A172 (cell line): ENCODE measurements at regions not wholly inside any gene's neighbourhood (a gene's known extent, or its start where the extent isn't known, plus 50 kb on each side); places are given as distances from the start of the nearest gene placed in this dataset.

ENCODE experiments used
- DNase-seq: peaks from one replicate; pipeline ENCODE4 v3.0.0-alpha.2; 2015; ENCODE audit warnings: low spot score

DNA sequence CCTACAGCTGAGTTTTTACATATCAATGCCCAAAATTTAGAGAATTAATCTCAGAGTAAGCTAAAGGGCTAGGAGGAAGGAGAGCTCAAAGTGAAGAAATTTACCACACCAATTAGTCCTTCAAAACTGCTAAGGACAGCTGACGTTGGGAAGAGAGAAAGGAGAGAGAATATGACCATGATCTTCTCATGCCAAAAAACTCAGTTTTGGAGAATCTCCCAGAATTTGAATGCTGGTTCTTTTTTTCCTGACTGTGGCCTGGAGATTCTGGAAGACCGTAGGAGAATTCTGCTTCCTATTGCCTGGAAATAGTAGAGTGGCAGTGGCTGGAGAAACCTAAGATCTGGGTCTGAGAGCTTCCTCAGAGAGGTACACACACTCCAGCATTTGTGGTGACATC is 834.4 kb upstream of the SLIT2 start:
- no peak for DNase-seq

DNA sequence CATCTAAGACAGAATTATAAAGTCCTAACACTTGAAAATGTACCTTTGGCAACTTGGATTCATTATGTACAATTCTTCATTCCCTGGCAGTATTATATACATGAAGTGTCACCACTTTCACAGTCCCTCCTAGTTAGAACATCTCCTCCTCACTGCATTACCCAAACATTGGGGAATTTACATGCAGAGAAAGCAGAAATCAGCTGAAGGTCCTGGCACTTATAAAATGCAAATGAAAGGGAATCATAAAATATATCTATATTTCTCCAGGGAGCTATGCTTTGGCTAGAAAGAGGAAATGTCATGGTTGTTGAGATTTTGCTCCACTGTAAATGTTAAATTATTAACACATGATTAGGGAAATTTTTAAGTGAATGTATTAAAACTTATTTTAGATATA is 835.6 kb upstream of the SLIT2 start:
- DNase-seq: no peak

DNA sequence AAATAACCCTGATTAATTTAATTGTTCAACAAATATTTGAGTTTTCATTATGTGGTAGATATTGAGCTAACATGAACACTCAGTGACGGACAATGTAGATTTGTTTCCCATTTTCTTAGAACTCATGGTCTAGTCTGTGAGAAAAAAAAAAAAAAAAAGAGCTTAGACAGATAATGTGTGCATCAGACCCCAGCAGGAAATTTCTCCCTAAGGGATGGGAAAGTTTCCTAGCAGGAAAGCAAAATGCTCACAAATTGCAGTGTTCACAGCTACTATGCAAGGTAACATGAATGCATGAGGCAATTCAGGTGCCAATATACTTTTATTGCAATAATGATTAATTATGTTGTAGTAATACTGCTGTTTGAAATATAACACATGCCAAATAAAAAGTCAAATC is 843.2 kb upstream of the SLIT2 start:
- DNase-seq: no peak

DNA sequence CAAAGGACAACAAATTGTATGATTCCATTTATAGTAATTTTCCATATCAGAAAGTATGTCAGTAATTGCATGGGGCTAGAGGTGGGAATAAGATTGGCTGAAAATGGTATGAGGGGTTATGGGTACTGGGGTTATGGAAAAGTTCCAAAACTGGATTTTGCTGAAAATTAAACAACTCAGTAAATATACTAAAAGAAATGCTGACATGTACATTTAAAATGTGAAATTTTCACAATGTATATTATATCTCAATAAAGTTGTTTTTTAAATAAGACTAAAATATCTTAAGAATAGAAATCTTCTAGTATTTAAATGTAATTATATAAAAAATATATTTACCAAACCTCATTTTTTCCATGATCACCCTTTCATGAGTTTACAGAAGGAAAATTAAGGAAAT is 844.9 kb upstream of the SLIT2 start:
- DNase-seq: no peak

DNA sequence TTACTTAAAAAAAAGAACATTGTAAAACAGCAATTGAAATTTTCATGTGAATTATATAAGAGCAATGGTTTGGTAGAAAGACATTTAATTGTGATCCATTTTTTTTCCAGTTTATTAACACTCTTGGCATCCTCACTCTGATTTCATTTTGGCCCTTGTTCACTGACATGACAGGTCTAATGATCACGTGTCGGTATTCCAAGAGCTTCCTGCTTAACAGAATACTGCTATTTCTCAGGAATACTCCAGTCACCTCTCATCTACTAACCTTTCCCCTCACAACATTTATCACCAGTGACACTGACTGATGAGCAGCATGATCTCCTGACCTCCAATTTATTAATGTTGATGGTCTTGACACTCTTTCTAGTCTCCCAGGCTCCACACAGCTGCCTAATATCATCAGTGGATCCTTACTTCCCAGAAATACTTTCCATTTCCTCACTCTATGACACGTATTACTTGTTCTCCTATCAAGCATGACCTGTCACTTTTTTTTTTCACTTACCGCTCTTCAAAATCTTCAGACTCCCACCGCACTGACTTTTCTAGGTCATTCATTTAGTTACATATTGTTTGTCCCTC is 847.8 kb upstream of the SLIT2 start:
- no peak for DNase-seq

DNA sequence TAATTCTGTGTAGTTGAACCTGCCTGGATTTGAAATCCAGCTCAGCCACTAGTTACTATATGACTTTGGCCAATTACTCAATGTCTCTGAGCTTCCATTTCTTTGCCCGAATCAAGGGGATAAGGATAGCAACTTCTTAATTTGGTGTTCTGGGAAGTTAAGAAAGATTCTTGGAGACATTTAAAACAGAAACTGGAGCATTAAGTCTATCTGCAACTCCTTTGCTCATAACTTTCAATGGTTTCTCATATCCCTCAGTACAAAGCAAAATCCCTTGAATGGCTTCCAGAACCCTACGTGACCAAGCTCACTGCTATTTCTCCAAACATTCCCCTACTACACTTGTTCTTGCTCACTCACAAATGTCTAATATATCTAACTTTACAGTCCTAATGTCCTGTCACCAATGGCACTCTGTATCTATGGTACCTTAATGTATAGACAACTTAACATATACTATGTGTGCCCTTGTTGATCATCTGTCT is 849.1 kb upstream of the SLIT2 start:
- no peak for DNase-seq

DNA sequence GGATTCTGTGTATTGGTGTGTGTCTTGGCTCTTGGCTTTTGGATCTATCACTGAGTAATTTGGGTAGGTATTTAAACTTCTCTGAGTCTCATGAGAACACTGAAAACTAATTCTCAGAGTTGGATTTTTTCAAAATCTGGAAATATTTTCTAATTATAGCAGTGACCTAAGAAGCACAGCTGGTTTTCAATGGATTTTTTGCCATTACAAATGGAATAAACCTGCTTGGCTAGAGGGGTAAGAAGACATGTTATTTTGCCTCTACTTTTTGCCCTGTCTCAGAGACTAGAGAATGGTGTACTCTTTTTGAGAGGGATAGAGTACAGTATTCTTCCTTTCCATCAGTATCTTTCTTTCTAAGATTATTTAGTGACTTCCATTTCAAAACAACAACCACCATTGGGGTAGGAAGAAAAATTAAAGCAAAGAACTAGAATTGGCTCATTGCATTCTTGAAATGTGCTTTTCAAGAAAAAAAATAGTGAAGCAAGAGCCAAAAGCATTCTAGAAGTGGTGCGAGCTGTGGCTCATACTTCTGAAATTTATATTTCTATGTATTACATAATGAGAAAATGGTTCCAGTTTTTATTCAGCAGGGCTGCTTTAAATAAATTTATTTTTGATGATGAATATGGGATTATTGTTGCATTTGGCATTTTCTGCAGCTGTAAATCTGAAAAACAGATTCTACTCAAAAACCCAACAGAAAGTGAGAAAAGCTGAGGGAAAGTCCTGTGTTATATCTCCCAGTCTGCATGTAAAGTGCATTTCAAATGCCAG is 850.2 kb upstream of the SLIT2 start:
- no peak for DNase-seq

DNA sequence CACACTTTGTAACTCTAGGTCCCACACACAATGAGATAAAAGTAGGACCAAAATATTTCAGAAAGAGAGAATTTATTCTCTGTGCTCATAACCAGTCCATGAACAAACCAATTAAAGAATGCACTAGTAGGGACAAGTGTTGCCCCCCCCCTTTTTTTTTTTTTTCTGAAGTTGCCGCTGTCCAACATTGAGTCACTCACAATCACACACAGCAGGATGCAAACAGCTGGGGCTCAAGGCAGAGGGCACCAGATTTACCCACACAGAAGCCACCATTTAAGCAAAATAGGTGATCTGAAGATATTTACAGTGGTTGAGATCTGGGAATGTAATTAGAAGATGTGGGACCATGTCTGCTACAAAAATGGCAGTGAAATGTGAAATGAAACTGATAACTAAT is 850.9 kb upstream of the SLIT2 start:
- peak; percentile 16 for DNase-seq

DNA sequence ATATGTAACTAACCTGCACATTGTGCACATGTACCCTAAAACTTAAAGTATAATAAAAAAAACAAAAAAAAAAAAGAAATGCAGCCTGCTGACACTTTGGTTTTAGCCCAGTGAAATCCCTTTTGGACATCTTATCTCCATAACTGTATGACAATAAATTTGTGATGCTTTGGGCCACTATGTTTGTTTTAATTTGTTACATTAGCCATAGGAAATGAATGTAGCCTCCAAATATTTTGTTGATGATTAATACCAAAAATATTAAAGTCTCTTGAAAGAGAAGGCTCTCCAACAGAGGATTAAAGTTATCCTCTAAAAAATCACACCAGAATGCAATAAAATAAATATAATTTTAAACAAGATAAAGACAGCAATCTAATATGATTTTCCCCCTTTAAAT is 852.7 kb upstream of the SLIT2 start:
- DNase-seq: peak; percentile 17

DNA sequence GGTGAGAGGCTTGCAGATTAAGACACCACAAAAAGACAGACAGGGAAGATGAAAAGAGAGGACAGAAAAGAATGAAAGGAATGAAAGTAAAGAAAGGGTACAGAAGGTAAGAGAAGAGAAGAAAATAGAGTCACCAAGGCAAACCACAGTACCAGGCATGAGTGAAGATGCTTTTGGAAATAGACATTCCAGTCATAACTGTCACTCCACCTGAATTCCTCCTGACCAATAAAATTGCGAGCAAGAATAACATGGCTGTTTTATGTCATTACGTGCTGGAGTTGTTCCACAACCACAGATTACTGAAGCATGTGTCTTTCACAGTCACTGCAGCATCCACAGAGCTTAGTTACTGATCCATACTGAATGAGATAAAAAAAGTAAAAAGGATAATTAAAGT is 864.9 kb upstream of the SLIT2 start:
- DNase-seq: peak; percentile 10

DNA sequence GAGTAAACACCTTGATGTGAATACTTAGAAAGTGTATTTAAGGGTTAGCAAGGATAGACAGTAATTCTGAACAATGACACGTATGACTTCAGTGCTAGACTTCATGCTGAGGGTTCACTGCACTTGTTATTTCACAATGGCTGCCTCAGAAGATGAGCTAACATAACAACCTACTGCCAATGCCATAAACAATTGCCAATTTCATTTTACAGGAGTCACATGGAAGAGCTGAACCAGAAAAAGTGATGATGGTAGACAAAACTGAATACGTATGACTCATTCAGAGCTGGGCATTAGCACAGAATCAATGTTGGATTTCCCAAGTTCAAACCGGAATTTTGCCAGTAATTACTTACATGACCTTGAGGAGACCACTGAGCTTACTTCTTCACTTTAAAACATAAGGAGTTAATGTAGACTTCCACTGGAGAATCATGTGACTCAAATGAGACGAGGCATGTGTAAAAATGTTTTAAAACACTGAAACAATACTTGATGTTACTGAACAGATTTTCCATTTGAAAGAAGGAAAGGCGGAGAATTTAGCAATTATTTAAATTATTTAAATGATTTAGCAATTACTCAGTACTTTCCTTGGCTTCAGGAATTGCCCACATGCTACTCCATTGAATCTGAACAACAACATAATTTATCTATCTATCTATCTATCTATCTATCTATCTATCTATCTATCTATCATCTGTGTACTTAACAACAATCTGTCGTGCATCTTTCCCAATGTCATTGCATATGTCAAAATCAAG is 868.5 kb upstream of the SLIT2 start:
- no peak for DNase-seq

DNA sequence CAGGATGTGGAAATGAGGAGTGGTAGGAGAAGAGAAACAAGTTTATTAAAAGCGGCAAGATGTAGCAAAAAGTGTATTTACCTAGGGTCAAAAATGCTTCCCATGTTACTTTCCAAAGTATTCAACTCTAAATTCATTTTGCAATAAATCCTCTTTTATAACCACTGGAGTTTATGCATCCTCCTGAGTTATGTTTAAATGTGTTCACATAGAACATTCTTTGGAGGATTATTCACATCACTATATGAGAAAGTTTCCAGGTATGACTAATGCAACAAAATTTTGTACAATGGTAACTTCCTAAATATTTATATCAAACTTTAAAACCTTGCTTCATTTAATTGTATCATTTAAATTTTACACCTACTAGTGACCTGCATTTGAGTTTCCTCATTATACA is 870.6 kb upstream of the SLIT2 start:
- peak; percentile 54 for DNase-seq

DNA sequence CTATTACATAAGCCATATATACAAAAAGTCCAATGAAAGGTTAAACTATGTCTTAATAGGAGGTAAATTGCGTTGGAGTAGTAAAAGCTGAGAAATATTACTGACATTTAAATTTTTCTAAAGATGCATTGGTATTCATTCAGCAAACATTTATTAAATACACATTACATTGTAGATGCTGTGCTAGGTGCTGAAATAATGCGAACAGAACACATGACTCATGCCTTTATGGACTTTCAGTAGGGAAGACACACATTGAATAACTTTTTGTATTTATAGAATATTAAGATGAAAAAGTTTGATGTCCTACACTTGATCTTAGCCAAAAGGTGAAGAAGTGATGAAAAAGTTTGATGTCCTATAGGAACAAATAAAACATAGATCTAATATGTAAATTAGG is 871.1 kb upstream of the SLIT2 start:
- no peak for DNase-seq

DNA sequence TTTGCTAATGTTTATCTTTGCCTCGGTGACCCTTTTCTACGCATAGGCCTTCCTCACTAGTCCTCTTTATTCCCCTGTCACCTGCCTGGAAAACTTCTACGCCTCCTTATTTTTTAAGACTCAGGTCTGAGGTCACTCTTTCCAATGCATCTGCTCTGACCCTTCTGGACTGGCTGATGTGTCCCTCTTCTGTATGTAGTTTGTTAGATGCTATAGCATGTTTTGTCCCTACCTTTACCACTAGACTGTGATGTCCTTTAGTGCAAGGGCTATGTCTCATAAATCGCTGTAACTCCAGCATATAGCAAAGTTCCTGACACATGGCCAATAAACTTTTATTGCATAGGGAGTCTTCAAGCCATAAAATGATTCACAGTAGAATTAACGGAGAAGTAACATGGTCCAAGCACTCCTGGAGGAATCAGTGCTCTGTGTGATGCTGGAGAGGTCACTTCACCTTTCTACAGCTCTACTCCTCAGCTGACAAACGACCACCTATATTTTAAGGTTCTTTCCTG is 872.5 kb upstream of the SLIT2 start:
- DNase-seq: no peak

DNA sequence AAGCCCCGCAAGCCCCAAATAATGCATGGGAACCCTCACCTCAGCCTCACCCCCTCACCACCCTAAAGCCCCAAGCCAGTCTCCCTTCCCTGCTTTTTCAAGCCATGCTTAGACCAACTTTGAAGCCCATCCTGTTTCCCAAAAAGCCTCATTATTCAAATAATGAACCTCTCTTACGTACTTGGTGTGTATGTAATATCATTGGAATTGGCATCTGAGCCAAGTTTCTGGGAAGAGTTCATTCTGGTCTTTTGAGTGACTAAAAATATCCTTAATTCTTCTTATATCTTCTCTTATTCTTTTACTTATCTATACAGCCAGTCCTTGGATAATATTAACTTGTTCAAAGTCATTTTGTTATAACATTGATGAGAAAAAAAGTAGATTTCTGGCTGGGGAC is 875.8 kb upstream of the SLIT2 start:
- DNase-seq: no peak

DNA sequence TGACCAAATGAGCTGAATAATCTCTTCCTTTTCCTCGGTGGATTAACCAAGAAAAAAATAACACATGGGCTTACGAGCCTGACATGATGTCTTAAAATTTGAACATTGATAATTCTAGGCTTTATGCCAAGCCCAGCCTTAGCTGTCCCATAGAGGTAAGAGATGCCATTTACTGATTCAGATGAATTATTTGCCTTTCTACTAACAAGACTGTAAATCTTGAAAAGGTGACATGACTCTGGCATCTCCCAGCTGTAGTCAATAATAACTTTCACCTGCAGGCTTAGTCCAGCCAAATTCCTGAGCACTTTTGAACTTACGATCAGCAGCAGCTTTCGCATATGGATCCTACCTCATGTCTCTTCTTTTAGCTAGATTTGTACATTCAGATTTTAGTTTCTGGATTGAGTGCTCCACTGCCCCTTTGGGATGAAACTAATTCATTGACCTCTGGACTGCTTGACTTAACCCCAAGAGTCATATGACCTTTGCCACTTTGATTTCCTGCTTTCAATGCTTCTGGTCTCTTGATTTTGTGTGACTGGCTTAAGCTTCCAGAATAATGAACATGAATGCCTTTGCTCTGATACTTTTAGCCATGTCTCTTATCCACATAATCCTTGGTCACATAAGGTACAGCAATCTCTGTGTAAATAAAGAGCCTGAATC is 876.4 kb upstream of the SLIT2 start:
- DNase-seq: no peak

DNA sequence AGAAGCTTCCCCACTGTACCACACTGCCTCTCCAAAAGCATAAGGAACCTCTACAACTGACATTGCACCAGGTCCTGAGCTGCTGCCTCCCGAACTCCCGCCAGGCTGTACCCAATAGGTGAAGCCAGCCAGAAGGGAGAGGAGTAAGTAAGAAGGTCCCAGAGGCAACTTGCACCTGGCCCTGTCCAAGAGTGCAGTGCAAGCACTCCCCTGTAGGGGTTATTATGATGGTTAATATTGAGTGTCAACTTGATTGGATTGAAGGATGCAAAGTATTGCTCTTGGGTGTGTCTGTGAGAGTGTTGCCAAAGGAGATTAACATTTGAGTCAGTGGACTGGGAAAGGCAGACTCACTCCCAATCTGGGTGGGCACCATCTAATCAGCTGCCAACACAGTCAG is 879.3 kb upstream of the SLIT2 start:
- DNase-seq: no peak

DNA sequence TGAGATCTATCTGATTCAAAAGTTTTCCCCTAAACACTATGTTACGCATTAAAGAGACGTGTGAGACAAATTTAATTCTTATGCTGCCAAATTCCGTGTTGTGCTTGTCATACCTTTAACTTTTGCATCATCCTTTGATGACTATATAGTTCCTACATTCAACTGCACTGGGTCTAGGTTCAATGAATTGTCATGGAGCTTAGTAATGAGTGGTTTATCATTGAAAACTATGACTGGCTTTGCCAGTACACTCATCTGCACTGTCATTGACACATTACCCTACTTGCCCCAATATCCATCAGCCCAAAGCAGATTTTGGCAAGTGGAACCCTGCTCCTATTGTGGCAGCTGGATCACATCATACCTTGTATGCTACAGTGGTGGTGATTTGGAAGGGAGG is 882.9 kb upstream of the SLIT2 start:
- DNase-seq: no peak

DNA sequence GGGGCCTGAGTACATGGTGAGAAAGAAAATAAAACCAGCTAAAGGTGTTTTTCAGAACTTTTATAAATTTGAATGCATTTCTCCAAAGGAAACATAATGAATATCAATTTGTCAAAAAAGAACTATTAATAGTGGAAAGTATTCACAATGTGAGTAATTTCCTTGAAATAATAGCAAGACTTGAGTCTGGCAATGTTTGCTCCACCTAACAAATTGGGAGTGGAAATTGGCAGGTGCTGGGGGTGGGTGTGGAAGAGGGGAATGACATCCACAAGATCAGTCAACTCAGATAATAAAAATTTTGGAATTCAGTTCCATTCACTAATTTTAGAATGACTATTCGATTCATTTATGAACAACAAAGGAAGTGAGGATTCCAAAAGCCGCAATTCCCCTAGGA is 884.8 kb upstream of the SLIT2 start:
- DNase-seq: no peak

DNA sequence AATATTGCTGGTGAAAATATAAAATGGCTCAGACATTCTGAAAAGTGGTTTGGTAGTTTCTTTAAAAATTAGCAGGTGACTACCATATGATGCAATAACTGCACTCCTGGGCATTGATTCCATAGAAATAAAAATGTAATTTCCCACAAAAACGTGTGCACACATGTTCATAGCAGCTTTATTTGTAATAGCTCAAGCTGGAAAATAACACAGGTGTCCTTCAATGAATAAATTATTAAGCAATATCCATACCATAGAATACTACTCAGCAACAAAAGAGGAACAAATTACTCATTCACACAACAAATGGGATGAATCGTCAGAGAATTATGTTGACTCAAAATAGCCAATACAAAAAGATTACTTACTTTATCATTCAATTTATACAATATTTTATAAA is 893.7 kb upstream of the SLIT2 start:
- DNase-seq: no peak

DNA sequence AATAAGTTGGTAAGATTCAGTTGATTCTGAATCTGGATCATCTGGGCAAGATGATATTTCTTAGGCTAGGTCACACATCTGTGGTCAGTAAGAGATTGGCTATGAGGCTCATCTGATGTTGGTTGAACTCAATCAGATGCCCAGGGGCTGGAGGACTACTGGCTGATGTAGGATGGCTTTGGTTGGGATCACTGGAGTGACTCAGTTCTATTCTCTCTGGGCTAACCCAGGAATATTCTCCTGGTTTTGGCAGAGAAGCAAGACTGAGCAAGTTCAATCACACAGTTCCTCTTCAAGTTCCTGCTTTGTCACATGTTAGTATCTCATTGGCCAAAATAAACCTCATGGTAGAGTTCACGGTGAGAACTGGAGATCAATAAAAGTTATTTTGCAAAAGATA is 902.3 kb upstream of the SLIT2 start:
- DNase-seq: no peak

DNA sequence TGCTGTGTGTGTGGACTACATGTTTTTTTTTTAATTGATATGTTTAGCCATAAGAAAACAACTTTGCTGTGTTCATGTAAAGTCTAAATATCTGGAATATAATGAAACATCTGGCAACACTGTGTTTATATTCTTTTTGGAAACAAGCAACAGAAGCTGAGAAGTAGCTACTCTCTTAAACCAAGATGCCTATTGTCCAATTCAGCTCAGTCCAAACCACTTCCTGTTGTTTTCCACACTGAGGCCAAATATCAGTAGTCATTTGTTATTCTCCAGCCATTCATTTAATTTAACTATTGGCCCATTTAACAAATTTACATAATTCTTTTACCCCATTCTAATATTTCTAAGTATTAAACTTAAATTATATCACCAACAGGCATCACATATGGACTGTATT is 903.0 kb upstream of the SLIT2 start:
- DNase-seq: no peak
